GM18909 (cell line): ENCODE measurements at regions not wholly inside any gene's neighbourhood (a gene's known extent, or its start where the extent isn't known, plus 50 kb on each side); places are given as distances from the start of the nearest gene placed in this dataset.

ENCODE experiments used
- ATAC-seq: cut with Tn5 transposase; IDR thresholded peaks from one replicate; pipeline ENCODE4 v1.9.1; 2021; ENCODE audit warnings: mild to moderate bottlenecking; ENCODE audit not compliant: unreplicated experiment, poor library complexity

DNA sequence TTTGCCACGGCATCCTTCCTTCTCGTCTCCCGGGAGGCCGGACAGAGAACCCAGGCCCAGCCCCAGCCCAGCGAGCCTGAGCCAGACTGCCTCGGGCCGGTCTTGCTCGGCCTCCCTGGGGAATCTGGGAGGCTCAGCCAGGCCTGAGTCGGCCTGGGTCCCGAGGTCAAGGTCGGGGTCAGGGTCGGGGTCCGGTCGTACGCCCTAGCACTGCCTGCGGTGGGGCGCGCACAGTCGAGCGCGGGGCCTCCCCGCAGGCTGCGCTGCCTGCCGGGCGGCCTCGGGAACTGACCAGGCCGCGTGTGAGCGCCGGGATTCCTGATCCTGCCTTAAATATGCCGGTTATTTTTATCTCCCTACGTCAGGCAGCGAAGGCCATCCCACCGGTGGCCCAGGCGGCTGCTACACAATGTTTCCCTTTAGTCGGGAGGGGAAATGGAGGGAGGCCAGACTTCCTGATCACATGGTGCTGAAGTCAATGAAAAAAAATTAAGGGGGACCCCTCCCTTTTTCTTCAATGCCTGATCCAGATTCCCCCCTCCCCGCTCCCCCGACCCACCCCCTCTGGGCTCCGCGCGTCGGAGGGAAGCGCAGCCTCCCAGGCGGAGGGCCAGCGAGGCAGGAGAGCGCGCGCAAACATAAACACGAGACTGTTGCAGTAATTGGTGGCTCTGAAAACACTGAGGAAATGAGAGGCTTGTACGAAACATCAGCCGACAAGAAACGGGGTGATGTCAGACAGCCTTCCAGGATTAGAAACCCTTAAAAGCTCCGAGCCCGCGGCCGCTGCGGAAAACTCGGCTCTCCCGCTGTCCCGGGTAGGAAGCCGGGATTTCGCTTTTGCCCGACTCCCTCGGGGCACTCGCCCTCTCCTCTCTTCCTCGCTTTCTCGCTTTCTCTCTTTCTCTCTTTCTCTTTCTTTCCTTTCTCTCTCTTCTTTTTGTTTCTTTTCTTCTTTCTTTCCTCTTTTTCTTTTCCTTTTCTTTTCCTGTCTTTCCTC lies 148.2 kb upstream of the KLF4 start:
- ATAC-seq, result no peak

GRCh38 chr9:107636571-107637381 lies 147.2 kb upstream of the KLF4 start:
- no peak for ATAC-seq

DNA sequence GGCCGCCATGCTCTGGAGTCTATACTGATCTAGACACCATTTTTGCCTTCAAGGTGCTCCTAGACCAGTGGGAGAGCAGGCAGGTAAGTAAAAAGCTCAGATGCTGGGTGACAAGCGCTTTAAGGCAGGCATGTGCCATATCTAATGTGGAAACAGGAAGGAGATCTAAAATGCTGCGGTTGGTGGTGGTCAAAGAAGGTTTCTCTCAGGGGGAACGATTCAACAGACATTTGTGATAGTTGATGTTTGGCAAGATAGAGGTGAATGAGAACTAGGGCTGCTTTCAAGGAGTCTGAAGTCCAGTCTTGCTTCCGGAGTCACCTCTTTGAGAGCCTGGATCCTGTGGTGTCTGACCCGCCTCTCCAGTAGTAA lies 146.2 kb upstream of the KLF4 start:
- ATAC-seq, result no peak

GRCh38 chr9:107635101-107635802 lies 145.7 kb upstream of the KLF4 start:
- no peak for ATAC-seq

DNA sequence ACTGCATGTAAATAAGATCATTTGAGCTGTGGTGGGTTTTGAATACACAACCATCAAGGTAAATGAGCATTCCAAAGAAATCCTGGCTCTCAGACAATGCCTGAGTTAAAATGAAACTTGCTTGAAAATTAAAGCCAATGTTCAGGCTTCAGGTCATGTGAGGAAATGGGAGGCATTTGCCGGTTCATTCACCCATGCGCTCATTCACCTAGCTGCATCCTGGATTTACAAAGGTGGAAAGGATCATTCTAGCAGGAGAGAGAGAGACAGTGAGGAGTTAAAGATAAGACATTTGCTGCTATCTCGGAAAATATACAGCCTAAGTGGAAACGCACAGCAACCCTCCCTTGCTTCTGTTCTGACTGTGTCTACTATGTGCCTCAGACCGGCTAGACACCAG lies 143.8 kb upstream of the KLF4 start:
- no peak for ATAC-seq

DNA sequence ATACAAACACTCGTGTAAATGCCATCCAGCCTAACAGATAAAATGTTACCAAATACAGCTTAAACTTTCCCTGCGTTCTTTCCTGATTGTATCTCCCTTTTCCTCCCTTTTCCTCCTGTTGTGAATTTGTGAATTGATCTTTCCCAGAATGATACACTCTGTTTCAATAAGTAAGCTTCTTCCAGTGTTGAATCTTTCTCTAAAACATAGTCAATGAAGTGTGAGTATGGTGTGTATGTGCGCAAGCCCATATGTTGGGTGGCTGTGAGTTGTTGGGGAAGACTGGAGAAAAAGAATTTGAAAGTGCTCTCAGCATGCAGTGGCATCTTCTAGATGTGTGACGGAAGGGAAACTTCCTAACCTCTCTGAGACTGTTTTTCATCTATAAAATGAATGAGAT lies 143.1 kb upstream of the KLF4 start:
- ATAC-seq, result no peak

- ATAC-seq, result no peak
Measured at GRCh38 chr9:107632216-107632615, 142.6 kb upstream of the KLF4 start.

GRCh38 chr9:107631788-107632187 lies 142.2 kb upstream of the KLF4 start:
- ATAC-seq, result no peak

DNA sequence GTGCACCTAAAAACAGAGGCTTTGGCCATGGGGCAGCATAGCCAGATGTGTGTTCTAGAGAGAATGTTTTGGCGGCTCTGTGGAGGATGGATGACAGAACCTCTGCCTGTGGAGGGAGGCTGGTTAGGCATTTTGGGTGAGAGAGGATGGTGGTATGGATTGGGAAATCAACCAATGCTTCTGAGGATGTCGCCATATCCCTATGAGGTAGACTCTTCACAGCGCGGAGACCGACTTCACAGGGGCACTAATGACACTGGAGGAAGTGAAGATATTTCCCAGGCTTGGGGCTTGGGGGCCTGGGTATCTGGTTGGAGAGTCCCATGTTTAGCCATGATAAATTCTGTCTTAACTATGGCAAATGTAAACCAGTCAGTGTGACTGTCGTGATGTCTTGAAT lies 140.6 kb upstream of the KLF4 start:
- no peak for ATAC-seq

- no peak for ATAC-seq
Measured at GRCh38 chr9:107628444-107628843, 138.9 kb upstream of the KLF4 start.

- ATAC-seq, result no peak
Measured at GRCh38 chr9:107627781-107628180, 138.2 kb upstream of the KLF4 start.

DNA sequence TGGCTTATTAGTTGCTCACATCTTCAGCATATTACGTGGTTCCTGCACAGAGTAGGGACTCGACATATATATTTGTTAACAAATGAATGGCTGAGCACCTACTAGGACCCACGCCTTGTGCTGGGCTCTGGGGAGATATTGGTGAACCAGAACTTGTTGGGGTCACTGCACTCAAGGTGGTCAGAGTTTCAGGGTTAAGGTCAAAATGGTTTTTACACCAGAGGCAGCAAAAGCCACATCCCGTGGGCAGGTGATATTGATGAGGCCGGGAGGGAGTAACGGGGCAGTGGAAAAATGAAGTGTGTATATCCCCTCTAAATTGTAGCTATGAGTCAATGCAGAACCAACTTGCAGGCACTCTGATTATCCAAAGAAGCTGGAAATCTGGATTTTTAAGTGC lies 136.5 kb upstream of the KLF4 start:
- no peak for ATAC-seq

GRCh38 chr9:107625383-107625984 lies 135.9 kb upstream of the KLF4 start:
- ATAC-seq, result no peak

DNA sequence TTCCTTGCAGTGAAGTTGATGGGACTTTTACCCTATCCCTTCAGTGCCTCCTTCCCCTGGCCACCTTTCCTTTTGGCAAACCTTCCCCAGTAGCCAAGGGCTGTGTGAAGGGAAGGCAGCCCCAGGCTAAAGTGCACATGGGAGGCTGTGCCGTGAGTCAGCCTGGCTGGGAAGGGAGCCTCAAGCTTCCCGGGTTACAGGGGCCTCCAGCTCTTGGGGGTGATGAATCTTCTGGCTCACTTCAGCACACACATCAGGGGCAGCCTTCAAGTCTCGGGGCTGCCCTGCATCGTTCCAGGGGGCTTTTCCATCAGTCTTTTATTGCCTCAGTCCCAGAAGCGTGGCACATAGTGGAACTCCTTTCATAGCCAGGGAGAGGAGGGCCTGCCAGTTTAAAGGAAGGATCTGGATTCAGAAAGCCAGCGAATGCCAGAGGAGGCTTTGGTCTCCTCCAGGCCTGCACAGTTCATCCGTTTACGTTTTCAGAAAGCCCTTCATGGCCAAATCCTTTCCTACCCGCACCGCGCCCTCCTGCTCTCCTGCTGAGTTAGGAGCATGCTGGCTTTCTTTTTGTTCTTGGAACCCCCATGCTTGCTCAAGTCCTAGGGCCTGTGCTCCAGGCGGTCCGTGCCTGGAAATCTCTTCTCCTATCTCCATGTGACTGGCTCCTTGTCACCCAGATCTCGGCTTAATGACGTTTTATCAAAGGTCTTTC lies 134.8 kb upstream of the KLF4 start:
- no peak for ATAC-seq

DNA sequence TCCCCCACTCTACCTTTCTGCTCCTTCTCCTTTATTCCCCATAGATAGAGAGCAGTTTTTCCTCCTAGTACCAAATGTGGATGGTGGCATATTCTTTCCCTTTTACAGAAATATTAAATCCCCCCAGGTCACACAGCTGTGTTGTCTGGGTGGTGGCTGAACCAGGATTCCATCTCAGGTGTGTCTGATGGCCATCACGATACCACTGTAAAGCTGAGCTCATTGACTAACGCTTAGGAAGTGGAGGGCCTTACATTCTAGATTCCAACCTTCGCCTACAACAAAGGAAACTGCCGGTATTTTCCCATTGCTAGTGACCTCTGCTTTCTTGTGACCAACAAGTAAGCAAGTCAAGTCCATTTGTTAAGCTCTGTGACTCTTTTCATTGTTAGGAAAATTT lies 131.9 kb upstream of the KLF4 start:
- no peak for ATAC-seq

DNA sequence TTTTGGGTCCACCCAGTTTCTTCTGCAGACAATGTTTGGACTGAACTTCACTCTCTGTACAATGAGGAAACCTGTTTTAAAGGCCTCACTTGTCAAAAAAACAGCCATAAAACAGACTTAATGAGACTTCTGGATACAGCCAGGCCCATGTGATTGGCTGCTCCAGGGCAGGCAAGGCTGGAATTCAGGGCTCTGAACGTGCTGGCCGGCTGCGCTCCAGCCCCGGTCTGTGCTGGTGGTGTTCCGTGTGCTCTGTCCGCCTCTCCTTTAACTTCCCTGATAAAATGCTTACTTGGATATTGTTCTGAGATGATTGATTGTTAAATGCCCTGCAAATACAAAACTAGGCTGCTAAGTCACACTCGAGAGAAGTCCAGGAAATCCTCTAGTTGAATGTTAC lies 131.2 kb upstream of the KLF4 start:
- ATAC-seq, result no peak

- no peak for ATAC-seq
Measured at GRCh38 chr9:107620236-107620635, 130.7 kb upstream of the KLF4 start.

DNA sequence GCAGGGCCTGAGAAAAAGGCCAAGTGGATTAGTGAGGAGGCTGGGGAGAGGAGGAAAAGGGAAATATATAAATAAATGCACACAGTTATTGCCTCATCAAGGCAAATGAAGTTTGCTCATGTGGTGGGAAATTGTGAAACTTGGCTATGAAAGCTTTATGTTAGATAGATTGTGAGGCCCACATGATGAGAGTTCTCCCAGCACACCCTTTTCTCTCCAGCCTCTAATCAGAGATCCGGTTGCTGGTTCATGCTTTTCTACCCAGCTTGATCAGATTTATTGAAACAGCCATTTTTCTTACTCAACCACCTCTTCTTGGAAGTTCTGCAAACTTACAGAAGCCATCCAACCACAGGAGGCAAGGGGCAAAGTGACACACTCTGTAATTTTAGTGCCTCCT lies 125.8 kb upstream of the KLF4 start:
- no peak for ATAC-seq

DNA sequence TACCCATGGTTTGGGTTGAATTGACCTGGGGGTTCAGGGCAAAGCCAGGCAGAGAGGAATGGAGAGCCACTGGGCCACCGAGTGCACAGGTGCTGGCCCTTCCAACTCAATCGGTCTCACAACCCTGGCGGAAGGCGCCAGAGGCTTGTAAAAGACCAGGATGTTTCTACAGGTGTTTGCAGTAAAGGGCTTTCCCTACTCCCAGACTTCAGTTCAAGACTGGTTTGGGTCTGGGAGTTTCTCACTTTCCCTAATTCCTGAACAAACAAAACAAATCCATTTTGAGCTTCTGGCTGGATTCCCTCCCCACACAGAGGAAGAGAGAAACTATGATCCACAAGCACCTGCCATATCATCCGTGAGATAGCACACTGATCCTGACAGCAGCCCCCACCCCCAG lies 125.2 kb upstream of the KLF4 start:
- ATAC-seq, result no peak

- no peak for ATAC-seq
Measured at GRCh38 chr9:107613321-107613720, 123.8 kb upstream of the KLF4 start.
